Cardiac fibroblast (primary cell): ENCODE measurements at regions not wholly inside any gene's neighbourhood (a gene's known extent, or its start where the extent isn't known, plus 50 kb on each side); places are given as distances from the start of the nearest gene placed in this dataset.
A peak's percentile ranks its signal among the peaks of the same experiment; 100 is the strongest.

Experiments used
- DNase-seq, 2 donors: peaks; one replicate each; pipeline versions ENCODE4 v3.0.0 to v3.0.0-alpha.2; 2010; ENCODE audit warnings: low read depth in 2 of 2
- H3K4me3 ChIP-seq, 2 donors: replicated peaks in 1 of 2; 1 replicate in 1 of 2; 2 replicates in 1 of 2; pipeline ENCODE4 v1.5.1; 2011; ENCODE audit warnings: low read depth in 2 of 2, low read length in 2 of 2, mild to moderate bottlenecking in 2 of 2, moderate library complexity in 1 of 2
- TF ChIP-seq, protein P1 (sequence below): IDR thresholded peaks from one replicate; pipeline ENCODE4 v1.5.1; 2011; ENCODE audit warnings: low read depth, mild to moderate bottlenecking, low read length, inconsistent platforms

DNA sequence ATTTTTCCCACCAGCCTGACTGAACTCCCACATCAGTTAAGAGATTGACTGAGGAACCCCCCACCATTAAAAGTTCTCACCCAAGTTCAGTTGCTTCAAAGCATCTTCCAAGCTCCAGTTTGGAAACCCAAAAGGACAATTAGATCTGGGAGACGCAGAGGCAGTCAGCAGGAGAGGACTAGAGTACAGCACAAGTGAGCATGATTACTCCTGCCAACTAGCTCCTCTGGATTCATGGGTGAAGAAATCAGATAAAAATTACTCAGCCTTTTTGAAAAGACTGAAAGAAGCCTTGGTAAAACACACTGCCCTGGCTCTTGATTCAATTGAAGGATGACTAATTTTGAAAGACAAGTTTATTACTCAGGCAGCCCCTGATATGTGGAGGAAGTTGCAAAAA is 297.5 kb downstream of the ADAM29 start:
- DNase-seq: peak in 1 of 2 donors; percentile 1
- H3K4me3 ChIP-seq: no peak overlapping the region
- TF ChIP-seq, protein P1, sequence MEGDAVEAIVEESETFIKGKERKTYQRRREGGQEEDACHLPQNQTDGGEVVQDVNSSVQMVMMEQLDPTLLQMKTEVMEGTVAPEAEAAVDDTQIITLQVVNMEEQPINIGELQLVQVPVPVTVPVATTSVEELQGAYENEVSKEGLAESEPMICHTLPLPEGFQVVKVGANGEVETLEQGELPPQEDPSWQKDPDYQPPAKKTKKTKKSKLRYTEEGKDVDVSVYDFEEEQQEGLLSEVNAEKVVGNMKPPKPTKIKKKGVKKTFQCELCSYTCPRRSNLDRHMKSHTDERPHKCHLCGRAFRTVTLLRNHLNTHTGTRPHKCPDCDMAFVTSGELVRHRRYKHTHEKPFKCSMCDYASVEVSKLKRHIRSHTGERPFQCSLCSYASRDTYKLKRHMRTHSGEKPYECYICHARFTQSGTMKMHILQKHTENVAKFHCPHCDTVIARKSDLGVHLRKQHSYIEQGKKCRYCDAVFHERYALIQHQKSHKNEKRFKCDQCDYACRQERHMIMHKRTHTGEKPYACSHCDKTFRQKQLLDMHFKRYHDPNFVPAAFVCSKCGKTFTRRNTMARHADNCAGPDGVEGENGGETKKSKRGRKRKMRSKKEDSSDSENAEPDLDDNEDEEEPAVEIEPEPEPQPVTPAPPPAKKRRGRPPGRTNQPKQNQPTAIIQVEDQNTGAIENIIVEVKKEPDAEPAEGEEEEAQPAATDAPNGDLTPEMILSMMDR: no peak

DNA sequence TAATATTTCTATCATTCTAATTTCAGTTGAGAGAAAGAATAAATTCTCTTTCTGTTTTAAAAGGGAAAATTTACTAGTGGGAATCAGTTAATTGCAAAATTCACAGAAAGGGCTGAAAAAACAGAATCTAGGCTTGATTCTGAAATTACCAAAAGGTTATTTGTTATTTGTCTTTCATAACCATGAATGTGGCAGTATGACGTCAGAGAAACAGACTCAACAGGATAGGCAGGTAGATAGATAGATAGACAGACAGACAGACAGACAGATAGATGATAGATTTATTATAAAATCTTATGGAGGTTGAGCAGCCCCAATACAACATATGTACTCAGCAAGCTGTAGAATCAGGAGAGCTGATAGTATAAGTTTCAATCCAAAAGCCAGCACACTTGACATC is 311.0 kb downstream of the ADAM29 start:
- H3K4me3 ChIP-seq: no peak overlapping the region
- TF ChIP-seq, protein P1: no peak
- no peak for DNase-seq

DNA sequence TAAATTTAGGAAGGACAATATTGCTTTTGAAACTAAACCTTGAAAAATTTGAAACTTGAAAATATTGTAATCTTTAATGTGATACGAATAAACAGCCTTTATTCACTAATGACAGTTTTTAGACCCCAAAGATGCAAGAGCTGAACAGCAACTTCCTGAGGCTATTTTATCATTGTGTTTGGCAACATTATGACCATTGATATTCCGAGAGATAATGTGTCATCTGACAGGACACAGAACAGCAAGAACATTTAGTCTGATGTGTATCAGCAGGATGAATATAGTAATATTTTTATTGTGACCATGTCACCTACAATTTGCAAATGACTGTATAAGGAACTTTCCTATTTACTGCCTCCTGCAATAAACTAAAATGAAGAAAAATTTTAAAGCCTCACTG is 316.0 kb downstream of the ADAM29 start:
- TF ChIP-seq, protein P1: no peak
- no peak for DNase-seq
- no peak overlapping the region for H3K4me3 ChIP-seq

DNA sequence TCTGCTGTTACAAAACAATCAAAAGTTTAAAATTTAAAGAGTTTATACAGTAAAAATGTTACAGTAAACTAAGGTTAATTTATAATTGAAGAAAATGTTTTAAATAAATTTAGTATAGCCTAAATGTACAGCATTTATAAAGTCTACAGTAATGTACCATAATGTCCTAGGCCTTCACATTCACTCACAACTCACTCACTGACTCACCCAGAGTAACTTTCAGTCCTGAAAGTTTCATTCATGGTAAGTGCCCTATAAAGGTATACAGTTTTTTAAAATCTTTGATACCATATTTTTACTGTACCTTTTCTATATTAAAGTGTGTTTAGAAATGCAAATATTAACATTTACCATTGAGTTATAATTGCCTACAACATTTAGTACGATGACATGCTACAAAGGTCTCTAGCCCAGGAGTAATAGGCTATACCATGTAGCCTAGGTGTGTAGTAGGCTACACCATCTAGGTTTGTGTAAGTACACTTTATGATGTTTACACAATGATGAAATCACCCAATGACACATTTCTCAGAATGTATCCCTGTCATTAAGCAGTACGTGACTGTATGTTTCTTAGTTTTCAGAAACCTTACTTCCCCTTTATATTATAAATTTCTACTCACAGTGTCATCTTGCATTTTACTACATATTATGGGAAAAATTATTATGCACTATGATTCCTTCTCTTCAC is 320.8 kb downstream of the ADAM29 start:
- no peak overlapping the region for H3K4me3 ChIP-seq
- TF ChIP-seq, protein P1: no peak
- peak in 1 of 2 donors; percentile 6 for DNase-seq

DNA sequence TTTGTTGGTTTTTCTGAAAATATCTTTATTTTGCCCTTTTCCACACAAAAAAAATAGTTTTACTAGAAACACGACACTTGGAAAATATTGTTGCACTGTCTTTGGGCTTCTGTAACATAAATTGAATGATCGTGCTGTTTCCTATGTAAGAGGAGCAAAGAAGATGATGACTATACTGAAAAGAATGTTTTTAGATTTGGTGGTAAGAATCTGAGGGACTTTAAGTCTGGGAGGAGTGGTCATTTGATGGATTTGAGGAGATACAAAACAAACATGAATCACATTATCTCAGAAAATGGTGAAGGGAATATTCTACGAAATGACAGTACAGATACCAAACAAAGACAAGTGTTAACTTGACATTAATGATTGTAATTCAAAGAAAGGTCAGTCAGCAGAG is 328.8 kb downstream of the ADAM29 start:
- peak in 1 of 2 donors; percentile 12 for DNase-seq
- TF ChIP-seq, protein P1: no peak
- no peak overlapping the region for H3K4me3 ChIP-seq

DNA sequence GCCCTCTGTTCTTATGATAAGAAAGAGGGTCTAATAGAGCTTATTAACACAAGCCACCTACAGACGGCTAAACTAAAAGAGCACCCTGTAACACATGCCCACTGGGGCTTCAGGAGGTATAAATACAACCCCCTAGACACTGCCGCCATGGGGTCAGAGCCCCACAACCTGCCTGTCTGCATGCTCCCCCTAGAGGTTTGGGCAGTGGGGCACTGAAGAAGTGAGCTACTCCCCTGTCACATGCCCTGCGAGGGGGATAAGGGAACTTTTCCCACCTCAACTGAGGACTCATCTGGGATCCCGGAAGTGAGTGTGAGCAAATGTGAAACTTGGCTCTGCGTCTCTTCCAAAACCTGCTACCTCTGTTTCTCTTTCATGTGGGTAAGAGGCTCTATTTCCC is 334.5 kb downstream of the ADAM29 start:
- TF ChIP-seq, protein P1: no peak
- DNase-seq: no peak

More for the DNA sequence above, 334.5 kb downstream of the ADAM29 start:
- H3K4me3 ChIP-seq: no peak overlapping the region
